HG02759 (cell line): ENCODE measurements at regions not wholly inside any gene's neighbourhood (a gene's known extent, or its start where the extent isn't known, plus 50 kb on each side); places are given as distances from the start of the nearest gene placed in this dataset.

ENCODE experiments used
- ATAC-seq: cut with Tn5 transposase; IDR thresholded peaks from one replicate; pipeline ENCODE4 v1.9.1; 2021; ENCODE audit warnings: mild to moderate bottlenecking, moderate library complexity; ENCODE audit not compliant: unreplicated experiment

- ATAC-seq: no peak
These were observed 119.1 kb upstream of the C1orf21 start for GRCh38 chr1:184267747-184268146.

- ATAC-seq: no peak
These were observed 116.3 kb upstream of the C1orf21 start for GRCh38 chr1:184270556-184270955.

GRCh38 chr1:184272175-184272866 lies 114.5 kb upstream of the C1orf21 start:
- no peak for ATAC-seq

GRCh38 chr1:184276416-184276815 lies 110.4 kb upstream of the C1orf21 start:
- no peak for ATAC-seq

GRCh38 chr1:184279911-184280458 lies 106.8 kb upstream of the C1orf21 start:
- ATAC-seq: no peak

GRCh38 chr1:184283999-184284398 lies 102.8 kb upstream of the C1orf21 start:
- ATAC-seq: no peak

- ATAC-seq: no peak
These were observed 101.9 kb upstream of the C1orf21 start for GRCh38 chr1:184284900-184285299.

GRCh38 chr1:184285401-184286087 lies 101.3 kb upstream of the C1orf21 start:
- no peak for ATAC-seq

GRCh38 chr1:184287001-184287400 lies 99.8 kb upstream of the C1orf21 start:
- no peak for ATAC-seq

GRCh38 chr1:184289825-184290550 lies 96.8 kb upstream of the C1orf21 start:
- ATAC-seq: no peak

GRCh38 chr1:184291701-184292100 lies 95.1 kb upstream of the C1orf21 start:
- no peak for ATAC-seq

- no peak for ATAC-seq
These were observed 94.7 kb upstream of the C1orf21 start for GRCh38 chr1:184292101-184292500.

GRCh38 chr1:184294101-184294500 lies 92.7 kb upstream of the C1orf21 start:
- ATAC-seq: no peak

- no peak for ATAC-seq
These were observed 90.2 kb upstream of the C1orf21 start for GRCh38 chr1:184296466-184297243.

- no peak for ATAC-seq
These were observed 89.5 kb upstream of the C1orf21 start for GRCh38 chr1:184297244-184297750.

GRCh38 chr1:184298440-184299405 lies 88.1 kb upstream of the C1orf21 start:
- ATAC-seq: no peak

- no peak for ATAC-seq
These were observed 87.4 kb upstream of the C1orf21 start for GRCh38 chr1:184299406-184299790.

GRCh38 chr1:184299796-184300195 lies 87.0 kb upstream of the C1orf21 start:
- no peak for ATAC-seq

GRCh38 chr1:184300446-184300845 lies 86.4 kb upstream of the C1orf21 start:
- ATAC-seq: no peak

GRCh38 chr1:184301227-184301626 lies 85.6 kb upstream of the C1orf21 start:
- no peak for ATAC-seq
